DND-41 (cell line): ENCODE measurements at regions not wholly inside any gene's neighbourhood (a gene's known extent, or its start where the extent isn't known, plus 50 kb on each side); places are given as distances from the start of the nearest gene placed in this dataset.

Experiments
- ATAC-seq: fragments of 200-7000 bp; cut with Tn5 transposase; 3 replicates; pipeline ENCODE4 v1.9.1; 2021; ENCODE audit warnings: low read depth; ENCODE audit not compliant: insufficient read depth
- DNase-seq: peaks from one replicate; pipeline ENCODE4 v3.0.0-alpha.2; 2020
- H2AFZ ChIP-seq: 2 replicates; pipeline ENCODE4 v1.6.0; 2012; ENCODE audit warnings: low read depth, low read length
- H3K27ac ChIP-seq: 2 replicates; pipeline ENCODE4 v1.5.1; 2012; ENCODE audit warnings: low read length, inconsistent platforms
- H3K27me3 ChIP-seq: fragments of 200-600 bp; sonication (generic); 2 replicates; pipeline ENCODE4 v1.6.0; 2012; ENCODE audit warnings: low read length, mild to moderate bottlenecking, inconsistent platforms; ENCODE audit not compliant: insufficient read depth, poor library complexity
- H3K36me3 ChIP-seq: 2 replicates; pipeline ENCODE4 v1.5.1; 2012; ENCODE audit warnings: low read length, inconsistent platforms; ENCODE audit not compliant: insufficient read depth
- H3K4me1 ChIP-seq: 2 replicates; pipeline ENCODE4 v1.5.1; 2012; ENCODE audit warnings: mild to moderate bottlenecking, low read length; ENCODE audit not compliant: insufficient read depth
- H3K4me2 ChIP-seq: 2 replicates; pipeline ENCODE4 v1.6.0; 2012; ENCODE audit warnings: mild to moderate bottlenecking, moderate library complexity, low read length, inconsistent platforms; ENCODE audit not compliant: insufficient read depth
- H3K4me3 ChIP-seq, 2 experiments: fragments of 200-600 bp in 1 of 2; shearing (Covaris generic) in 1 of 2; 2 replicates each; pipeline ENCODE4 v1.5.1; 2012 to 2016; ENCODE audit warnings: inconsistent platforms in 2 of 2, low read length in 2 of 2, mild to moderate bottlenecking in 2 of 2, low read depth in 1 of 2, moderate library complexity in 1 of 2
- H3K79me2 ChIP-seq: 2 replicates; pipeline ENCODE4 v1.6.0; 2012; ENCODE audit warnings: low read length, inconsistent platforms; ENCODE audit not compliant: insufficient read depth
- H3K9ac ChIP-seq: 2 replicates; pipeline ENCODE4 v1.6.0; 2012; ENCODE audit warnings: low read depth, mild to moderate bottlenecking, inconsistent platforms, low read length, moderate library complexity
- H3K9me3 ChIP-seq: 2 replicates; pipeline ENCODE4 v1.5.1; 2012; ENCODE audit warnings: low read length, moderate library complexity, mild to moderate bottlenecking, inconsistent platforms; ENCODE audit not compliant: insufficient read depth, severe bottlenecking
- H4K20me1 ChIP-seq: 2 replicates; pipeline ENCODE4 v1.6.0; 2012; ENCODE audit warnings: low read length; ENCODE audit not compliant: insufficient read depth
- EZH2 ChIP-seq: IDR thresholded peaks from 3 replicates; pipeline ENCODE4 v1.6.1; 2012; ENCODE audit warnings: borderline replicate concordance, low read depth, mild to moderate bottlenecking, moderate library complexity, low read length, inconsistent platforms; ENCODE audit not compliant: severe bottlenecking
- TF ChIP-seq, protein P1 (sequence below): IDR thresholded peaks from 2 replicates; pipeline ENCODE4 v1.5.1; 2012; ENCODE audit warnings: borderline replicate concordance, low read length, moderate library complexity, mild to moderate bottlenecking; ENCODE audit not compliant: poor library complexity, severe bottlenecking; ENCODE audit errors: extremely low read depth

DNA sequence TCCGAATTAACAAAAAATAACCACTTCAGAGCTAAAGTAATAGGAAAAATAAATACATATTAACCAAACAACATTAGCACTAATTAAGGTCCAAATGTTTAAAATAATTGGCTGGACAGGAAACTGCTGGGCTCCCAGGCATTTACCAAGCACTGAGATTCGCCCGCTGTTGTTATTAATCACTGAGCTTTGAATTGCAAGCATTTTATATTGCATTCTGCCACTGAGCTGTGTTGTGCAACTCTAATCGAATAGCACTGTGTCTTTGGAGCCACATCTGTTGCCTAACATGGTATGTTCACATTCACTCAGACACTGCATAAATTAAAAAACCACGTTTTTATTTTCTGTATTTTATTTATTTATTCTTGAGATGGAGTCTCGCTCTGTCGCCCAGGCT lies 88.9 kb downstream of the SOWAHC start:
- no peak overlapping the region for H3K9ac ChIP-seq
- H3K4me2 ChIP-seq = no peak overlapping the region
- no peaks in the 10 kb centered on the region for H3K36me3 ChIP-seq
- H3K9me3 ChIP-seq = no peaks in the 10 kb centered on the region
- no peak for ATAC-seq
- no peak overlapping the region for H2AFZ ChIP-seq
- H3K4me1 ChIP-seq = no peaks in the 10 kb centered on the region
- H3K4me3 ChIP-seq = no peak overlapping the region
- DNase-seq = no peak
- TF ChIP-seq EZH2 = no peak
- TF ChIP-seq, protein P1, sequence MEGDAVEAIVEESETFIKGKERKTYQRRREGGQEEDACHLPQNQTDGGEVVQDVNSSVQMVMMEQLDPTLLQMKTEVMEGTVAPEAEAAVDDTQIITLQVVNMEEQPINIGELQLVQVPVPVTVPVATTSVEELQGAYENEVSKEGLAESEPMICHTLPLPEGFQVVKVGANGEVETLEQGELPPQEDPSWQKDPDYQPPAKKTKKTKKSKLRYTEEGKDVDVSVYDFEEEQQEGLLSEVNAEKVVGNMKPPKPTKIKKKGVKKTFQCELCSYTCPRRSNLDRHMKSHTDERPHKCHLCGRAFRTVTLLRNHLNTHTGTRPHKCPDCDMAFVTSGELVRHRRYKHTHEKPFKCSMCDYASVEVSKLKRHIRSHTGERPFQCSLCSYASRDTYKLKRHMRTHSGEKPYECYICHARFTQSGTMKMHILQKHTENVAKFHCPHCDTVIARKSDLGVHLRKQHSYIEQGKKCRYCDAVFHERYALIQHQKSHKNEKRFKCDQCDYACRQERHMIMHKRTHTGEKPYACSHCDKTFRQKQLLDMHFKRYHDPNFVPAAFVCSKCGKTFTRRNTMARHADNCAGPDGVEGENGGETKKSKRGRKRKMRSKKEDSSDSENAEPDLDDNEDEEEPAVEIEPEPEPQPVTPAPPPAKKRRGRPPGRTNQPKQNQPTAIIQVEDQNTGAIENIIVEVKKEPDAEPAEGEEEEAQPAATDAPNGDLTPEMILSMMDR = no peak
- no peaks in the 10 kb centered on the region for H3K79me2 ChIP-seq
- H3K27ac ChIP-seq = no peak overlapping the region
- H4K20me1 ChIP-seq = no peaks in the 10 kb centered on the region
- H3K27me3 ChIP-seq = no peaks in the 10 kb centered on the region

DNA sequence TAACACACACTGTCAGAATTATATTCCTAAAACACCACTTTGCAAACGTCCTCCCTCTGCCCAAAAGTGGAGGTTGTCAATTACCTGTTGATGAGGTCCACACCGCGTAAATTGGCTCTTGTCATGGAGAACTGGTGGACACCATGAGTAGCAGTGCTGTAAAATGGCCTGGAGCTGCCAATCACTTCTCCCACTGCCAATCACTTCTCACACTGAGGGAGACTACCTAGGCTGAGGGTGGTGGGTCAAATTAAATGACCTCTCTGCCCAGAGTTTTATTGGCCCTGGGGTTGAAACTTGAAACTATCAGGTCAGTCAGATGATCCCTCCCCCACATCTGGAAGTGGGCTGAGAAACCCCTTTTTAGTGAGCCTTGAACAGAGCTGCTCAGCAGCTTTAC lies 89.6 kb downstream of the SOWAHC start:
- H4K20me1 ChIP-seq = no peaks in the 10 kb centered on the region

DNA sequence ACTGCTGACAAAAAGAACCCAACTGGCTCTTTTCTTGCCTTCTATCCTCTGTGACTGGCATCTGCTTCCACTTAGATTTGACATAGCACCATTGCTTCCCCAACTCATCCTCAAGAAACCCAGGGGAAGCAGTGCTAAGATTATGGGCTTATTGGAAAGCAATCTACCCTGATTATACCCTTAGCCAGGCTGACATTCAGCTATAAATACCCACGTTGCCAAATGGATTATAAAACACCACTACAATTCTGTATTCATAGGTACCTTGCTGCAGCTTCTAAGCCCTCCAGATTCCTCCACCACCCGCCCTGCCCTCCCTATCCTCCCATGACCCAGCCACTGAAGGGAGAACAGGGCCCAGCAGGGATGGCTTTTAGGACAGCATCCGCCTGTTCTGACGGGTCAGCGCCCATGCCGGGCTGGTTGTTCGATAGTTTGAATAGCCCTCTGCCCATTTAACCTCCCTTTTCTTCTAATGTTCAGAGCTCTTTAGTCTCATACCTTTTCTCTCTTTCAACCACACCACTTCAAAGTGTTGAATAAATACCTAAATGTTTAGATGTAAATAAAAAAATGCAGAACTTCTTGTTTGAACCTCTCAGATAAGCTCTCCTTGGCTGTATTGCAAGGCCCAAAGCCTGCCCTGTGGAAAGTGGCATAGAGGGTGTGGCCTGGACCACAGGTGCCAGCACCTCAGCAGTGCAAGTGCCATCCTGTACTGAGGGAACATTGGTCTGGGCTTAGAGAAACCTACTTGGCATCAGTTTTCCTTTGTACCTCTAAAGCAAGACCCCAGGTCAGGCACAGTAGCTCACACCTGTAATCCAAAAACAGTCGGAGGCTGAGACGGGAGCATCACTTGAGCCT lies 86.6 kb upstream of the RGPD5 start:
- Histone ChIP-seq H3K27ac (no peak overlapping the region), H3K79me2 (no peaks in the 10 kb centered on the region), H2AFZ (no peak overlapping the region), H3K4me1 (no peaks in the 10 kb centered on the region), H3K4me3 (no peak overlapping the region), H3K9me3 (no peaks in the 10 kb centered on the region), H3K36me3 (no peaks in the 10 kb centered on the region), H3K4me2 (no peak overlapping the region), H3K27me3 (no peaks in the 10 kb centered on the region), H4K20me1 (no peaks in the 10 kb centered on the region), H3K9ac (no peak overlapping the region)
- TF ChIP-seq, protein P1 = no peak
- no peak for TF ChIP-seq EZH2
- DNase-seq = no peak
- ATAC-seq = no peak

More for the DNA sequence above, 89.6 kb downstream of the SOWAHC start:
- H2AFZ ChIP-seq = no peak overlapping the region
- ATAC-seq (no peak), DNase-seq (no peak)
- no peaks in the 10 kb centered on the region for H3K36me3 ChIP-seq
- H3K9ac ChIP-seq = no peak overlapping the region
- no peak for TF ChIP-seq EZH2
- TF ChIP-seq, protein P1 = no peak
- H3K4me2 ChIP-seq = no peak overlapping the region
- no peaks in the 10 kb centered on the region for H3K79me2 ChIP-seq
- no peak overlapping the region for H3K4me3 ChIP-seq
- no peaks in the 10 kb centered on the region for H3K27me3 ChIP-seq
- no peak overlapping the region for H3K27ac ChIP-seq
- no peaks in the 10 kb centered on the region for H3K4me1 ChIP-seq
- no peaks in the 10 kb centered on the region for H3K9me3 ChIP-seq
